Right ventricle myocardium inferior (tissue), 1 donor: ENCODE measurements at regions not wholly inside any gene's neighbourhood (a gene's known extent, or its start where the extent isn't known, plus 50 kb on each side); places are given as distances from the start of the nearest gene placed in this dataset.

Experiments used
- ATAC-seq: fragments of 200-7000 bp; cut with Tn5 transposase; one replicate; pipeline ENCODE4 v1.9.1; 2020; ENCODE audit warnings: mild to moderate bottlenecking, moderate library complexity
- DNase-seq: peaks from one replicate; pipeline ENCODE4 v3.0.0; 2021; ENCODE audit errors: missing footprints
- intact Hi-C: fragments of 100-400 bp; cut with DNase I; formaldehyde crosslinking; loops from one replicate; pipeline ENCODE4 v1.11.0; 2022
- donor health status: DM: no; HTN: yes; CAD: no; lungs with severe emphysema.

DNA sequence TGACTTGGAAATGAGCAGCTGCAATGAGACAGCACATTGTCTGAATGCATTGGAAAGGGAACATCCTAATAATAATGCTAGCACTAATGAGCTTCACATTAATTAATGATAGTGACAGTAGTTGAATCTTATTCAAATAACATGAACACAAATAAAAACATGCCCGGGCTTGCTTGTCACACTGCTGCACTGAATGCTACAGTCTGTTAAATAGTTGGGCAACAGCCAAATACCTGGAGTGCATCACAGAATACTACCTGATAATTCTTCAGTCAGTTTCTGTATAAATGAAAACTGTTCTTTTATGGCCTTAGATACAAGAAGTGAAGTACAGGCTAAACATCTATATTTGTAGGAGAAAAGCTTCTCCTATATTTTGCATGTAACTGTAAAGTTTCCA lies 458.7 kb downstream of the RNF144B start:
- no peak for ATAC-seq
- no peak for DNase-seq
- intact Hi-C loops, result no loop called here

DNA sequence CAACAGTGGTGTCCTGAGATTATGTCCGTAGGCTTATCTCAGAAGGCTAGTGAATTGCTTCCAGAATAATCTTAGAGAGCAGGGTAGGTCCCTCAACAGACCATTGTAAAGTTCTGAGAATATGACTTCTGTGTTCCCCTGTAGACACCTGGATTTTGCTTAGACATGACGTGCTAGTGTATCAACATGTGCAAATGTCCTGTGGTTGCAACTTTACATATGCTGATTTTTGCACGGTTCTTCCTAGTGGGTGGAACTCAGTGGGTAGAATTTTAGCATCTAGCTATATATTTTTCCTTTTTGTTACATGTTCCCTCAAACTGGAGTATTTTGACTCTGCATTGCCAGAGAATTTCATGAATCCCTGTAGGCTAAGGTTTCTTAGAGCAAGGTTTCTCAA lies 459.2 kb downstream of the RNF144B start:
- intact Hi-C loops, result no loop called here
- DNase-seq (no peak), ATAC-seq (no peak)

DNA sequence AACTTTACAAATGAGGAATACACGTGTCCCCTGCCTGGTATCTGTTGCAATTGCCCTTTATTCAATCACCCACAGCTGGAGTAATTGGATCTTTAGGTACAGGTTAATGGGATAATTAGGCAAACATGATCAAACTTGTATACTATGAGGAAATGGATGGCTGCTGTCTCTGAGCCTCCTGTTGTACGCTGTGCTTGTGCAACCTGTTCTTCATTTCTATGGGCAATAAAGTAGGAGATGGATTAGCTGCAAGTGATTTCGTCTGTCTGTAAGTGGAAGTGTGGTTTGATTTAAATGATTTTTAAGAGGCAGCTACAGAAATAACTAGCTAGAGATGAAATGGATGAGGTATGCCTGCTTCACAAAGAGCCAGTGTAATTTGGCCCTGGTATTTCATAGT lies 474.1 kb downstream of the RNF144B start:
- no peak for DNase-seq
- ATAC-seq, result no peak
- intact Hi-C loops, result no loop called here

DNA sequence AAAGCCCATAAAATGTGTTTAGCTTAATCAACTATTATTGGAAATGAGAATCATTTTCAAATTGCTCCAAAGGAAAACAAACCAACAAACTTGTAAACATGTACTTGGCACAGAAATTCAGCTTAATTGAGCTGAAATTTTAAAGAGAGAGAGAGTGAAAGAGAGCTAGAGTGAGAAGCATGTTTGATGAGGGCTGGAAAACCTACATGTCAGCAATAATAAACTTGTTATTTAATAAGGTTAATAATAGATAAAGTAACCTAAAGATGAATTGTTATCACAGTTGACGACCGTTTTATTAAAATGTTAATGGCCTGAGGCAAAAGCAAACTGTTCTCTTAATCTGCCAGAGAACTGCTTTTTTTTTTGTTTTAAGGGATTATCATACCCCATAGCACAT lies 496.1 kb downstream of the RNF144B start:
- no peak for ATAC-seq
- no peak for DNase-seq
- intact Hi-C loops, result no loop called here

DNA sequence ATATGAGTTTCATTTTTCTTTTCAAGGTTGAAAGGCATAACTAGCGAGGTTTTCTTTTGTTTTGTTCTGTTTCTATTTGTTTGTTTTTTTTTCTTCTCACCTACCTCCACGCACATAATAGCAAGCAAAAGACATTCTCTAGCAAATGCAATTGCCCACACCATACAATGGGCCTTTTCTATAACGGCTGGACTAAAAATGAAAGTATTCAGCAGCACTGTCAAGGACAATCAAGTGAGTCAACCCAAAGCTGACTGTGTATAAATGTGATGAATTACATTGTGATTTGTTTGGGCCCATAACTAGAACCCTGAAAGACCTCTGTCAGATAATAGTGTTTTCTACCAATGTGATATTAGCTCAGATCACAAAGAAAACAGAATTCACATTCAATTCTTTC lies 496.7 kb downstream of the RNF144B start:
- ATAC-seq (no peak), DNase-seq (no peak)
- intact Hi-C loops, result no loop called here

DNA sequence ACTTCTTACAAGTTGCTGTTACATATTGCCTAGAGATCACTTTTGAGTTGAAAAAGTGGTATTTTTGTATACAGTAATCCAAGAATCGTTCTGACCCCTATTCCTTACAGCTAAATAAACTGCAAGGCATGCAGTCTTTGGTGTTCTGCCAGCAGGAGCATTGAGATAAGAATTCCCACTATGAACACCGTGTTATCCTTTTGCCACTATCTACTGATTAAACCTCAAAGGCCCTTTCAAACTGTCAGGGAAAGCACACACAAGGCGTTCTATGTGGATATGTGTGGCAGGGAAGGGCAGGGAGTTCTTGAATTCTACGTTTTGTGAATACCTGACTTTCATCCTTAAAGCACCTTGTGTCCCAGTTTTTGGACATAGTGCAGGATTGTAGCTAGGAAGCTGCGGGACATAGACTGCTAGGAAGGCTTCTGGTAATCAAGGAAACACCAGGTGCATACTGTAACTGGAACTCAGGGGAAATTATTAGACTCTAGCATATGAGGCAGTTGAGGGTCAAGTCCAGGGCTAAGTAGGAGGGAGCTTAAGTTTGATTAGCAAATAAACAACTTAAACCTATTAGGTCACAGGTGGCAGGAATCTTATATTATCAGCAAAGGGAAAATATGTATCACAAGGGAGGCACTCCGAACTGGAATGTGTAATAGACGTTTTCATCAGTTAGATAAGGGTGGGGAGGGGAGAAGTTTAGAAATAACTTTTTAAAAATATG lies 506.6 kb downstream of the RNF144B start:
- DNase-seq, result no peak
- ATAC-seq, result peak; percentile 20
- intact Hi-C loops, result loop anchor here (5.0 kb wide), 1 partner anchor 84 kb away; no protein-coding TSS in a partner anchor

DNA sequence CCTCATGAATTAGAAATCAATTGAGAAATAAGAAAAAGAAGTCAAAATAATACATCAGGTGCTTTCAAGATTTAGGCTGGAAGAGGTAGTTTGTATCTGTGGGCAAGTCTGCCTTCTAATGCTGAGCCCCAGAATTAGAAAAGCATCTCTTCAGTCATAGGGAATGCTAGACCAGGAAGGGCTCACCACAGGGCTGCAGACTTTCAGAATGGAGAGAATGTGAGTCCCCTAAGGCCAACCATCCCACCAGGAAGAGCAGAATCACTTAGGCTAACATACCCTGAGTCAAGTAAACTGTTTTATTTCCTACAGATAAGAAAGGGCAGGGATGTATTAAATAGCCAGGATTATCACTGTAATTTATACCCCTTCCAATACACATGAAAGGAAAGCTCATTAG lies 510.2 kb downstream of the RNF144B start:
- ATAC-seq (no peak), DNase-seq (no peak)
- intact Hi-C loops, result no loop called here

DNA sequence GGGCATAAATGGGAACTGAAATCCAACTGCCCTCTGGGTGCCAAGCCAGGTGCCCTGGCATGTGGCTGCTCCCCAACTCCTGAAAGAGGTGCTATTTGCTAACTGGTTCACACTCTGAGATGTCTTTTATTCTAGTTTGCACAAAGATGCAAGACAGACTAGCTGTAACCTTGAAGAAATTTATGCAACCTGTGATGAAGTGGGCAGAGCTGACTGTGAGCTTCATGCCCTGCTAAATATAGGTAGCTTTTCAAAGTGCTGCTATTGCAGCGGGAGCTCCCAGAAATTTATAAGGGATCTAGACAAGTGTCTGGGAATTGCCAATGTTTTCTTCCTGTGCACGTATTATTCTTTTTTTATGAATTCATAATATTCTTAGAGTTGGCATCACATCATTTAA lies 517.5 kb downstream of the RNF144B start:
- intact Hi-C loops, result no loop called here
- DNase-seq (no peak), ATAC-seq (no peak)

DNA sequence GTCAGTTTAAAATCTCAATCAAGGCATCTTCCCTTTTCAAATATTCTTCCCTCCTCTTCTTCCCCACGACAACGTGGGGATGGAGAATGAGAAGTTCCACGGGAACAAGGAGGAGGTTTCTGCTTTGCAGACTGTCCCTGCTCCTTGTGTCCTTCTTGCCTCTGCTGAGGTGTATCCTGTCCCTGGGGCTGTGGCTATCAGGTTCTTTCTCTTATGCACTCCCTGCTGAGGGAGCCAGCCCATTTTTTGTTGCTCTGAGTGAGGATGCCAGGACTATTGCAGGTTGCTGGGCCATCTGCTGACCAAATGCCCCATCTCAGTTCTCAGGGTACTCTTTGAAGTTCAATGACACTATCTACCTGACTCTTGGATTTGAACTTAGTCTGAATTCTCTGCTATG lies 533.6 kb downstream of the RNF144B start:
- no peak for ATAC-seq
- intact Hi-C loops, result no loop called here
- DNase-seq, result no peak

DNA sequence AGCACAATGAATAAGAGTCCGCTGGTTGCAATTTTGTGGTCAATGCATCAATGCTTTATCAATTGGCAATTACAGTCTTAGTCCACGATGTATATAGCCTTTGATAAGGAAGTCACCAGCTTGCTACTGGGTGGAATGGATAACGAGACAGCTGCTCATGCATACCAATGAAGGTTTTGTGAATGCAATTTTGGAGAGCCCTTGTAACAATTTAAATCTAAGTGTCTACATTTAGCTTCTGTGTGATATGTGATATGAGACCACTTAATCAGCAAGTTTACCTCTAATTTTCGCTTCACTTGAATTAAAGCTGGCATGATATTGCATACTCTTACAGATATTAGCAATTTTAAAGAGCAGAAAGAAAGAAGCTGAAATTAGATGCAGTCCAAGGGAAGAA lies 543.9 kb downstream of the RNF144B start:
- intact Hi-C loops, result no loop called here
- no peak for ATAC-seq
- DNase-seq, result no peak

DNA sequence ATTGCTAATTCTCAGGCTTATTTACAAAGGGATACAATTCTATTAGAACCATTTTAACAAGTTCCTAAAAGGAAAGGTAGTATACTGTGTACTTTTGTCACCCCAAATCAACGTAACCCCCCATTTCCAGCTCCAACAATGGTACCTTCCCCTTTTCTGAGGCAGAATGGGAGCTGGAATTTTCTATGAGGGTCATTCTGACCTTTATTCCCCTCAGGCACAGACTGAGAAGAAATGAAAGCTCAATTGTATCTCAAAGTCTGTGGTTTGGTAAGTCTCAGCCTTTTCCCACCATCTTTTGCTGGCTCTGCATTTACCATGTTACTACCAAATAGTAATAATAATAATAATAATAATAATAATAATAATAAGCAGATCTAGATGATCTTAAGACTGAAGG lies 571.0 kb downstream of the RNF144B start:
- no peak for DNase-seq
- no peak for ATAC-seq
- intact Hi-C loops, result no loop called here

DNA sequence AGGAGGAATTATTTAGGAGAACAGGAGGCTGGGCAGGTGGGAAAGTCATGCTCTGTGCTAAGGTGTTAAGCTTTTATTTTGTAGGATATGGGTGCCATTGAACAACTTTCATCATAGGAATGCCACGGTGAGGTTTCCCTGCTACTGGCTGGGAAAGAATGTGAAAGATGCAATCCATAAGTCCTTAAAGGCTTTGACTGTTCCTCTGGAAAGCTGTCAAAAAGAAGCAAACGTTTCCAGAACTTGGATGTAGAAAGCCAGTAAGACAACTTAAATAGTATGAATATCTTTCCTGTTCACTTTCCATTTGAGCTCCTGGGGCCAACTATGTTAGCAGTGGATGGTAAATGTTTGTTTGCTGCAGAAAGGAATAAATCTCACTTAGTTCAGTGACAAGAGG lies 574.4 kb downstream of the RNF144B start:
- ATAC-seq (no peak), DNase-seq (no peak)
- intact Hi-C loops, result no loop called here

DNA sequence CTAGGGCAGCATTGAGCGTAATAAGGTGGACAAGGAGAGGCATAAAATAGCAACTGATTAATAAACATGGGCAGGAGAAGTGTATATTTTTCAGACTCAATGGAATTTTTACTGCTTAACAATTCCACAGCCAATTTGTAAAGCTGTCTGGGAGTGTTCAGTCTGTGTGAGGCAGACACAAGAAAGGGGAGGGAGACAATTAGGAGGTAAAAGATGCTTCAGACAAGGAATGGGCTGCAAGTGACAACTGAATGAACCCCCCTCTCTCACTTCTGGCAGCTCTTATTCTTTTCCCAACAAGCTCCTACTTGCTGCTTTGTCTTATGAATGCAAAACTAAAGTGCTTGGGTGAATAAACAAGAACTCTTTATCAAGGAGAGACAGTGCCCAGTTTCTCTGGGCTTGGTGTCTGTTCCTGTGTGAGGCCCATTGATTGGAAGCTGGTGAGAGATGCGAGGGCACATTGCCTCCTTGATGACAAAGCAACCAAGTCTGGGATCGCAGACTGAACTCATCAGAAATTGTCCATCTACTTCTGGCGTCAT lies 575.3 kb downstream of the RNF144B start:
- intact Hi-C loops, result no loop called here
- DNase-seq (no peak), ATAC-seq (no peak)

DNA sequence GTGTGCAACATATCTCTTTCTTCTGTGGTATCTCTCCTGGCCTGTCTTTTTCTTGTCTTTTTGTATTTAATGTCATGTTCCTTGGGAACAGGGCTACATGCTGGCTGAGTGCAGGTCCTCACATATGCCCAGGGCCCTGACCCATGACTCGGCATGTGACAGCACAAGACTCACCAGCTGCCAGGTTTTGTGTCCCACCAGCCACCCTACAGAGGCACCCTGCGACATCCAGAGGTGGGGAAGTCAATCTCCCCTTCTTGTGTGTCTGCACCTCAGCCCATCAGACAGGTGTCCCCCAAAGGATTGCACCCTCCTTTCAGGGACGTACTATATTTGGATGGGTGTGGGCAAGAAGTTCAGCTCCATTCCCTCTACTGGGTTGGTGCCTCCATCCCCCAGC lies 576.3 kb downstream of the RNF144B start:
- ATAC-seq (no peak), DNase-seq (no peak)
- intact Hi-C loops, result no loop called here

DNA sequence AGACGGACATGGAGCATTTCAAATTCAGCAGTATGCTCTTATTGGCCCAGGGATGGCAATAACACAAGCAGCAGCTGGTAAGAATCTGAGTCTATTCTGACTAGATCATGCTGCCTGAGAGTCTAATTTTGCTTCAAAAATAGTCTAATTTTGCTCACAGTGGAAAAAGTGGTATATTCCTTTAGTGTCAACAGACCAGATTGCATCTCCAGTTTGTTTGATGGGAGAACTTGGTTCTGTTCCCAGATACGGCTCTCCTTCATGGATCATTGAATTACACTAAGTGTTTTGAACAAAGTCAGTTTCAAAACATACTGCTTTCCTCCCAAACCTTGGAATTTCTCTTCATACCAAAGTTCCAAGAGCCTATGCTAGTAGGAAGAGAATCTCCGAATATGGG lies 586.1 kb downstream of the RNF144B start:
- intact Hi-C loops, result no loop called here
- no peak for DNase-seq
- no peak for ATAC-seq

DNA sequence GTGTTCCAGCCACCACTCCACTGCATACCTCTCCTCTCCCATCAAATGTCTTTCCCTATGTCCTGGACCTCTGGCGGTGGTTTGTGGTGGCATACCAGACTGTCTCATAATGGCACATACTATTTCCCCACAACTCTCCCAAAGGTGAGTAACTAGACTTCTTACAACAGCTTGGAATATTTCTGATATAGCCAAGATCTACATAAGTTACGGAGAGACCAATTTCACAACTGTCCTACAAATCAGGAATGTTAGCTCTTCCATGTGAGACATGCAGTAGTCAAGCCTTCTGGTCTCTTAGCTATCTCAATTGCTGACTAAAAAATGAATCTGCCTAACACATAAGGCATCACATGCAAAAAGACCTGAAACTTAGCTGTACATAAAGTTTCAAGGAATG lies 588.9 kb downstream of the RNF144B start:
- ATAC-seq (no peak), DNase-seq (no peak)
- intact Hi-C loops, result loop anchor here (5.0 kb wide), 1 partner anchor 84 kb away; no protein-coding TSS in a partner anchor

DNA sequence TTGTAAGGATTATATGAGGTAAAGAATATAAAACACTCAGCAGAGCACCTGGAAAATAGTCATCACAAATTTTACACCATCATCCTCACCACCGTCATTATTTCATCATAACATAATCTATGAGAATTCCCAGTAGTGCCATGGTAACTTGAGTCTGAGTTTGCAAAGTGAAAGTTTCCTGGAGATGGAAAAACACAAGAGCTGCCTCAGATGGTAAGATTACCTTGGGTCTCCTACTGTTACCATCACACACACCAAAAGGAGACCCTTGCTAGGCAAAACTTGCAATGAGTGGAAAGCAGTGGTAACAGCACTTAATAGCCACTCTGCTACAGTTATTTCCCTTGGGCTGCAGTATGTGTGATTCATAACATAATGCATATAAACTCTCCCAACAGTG lies 589.8 kb downstream of the RNF144B start:
- intact Hi-C loops, result loop anchor here (5.0 kb wide), 1 partner anchor 85 kb away; no protein-coding TSS in a partner anchor
- DNase-seq, result no peak
- ATAC-seq, result no peak

DNA sequence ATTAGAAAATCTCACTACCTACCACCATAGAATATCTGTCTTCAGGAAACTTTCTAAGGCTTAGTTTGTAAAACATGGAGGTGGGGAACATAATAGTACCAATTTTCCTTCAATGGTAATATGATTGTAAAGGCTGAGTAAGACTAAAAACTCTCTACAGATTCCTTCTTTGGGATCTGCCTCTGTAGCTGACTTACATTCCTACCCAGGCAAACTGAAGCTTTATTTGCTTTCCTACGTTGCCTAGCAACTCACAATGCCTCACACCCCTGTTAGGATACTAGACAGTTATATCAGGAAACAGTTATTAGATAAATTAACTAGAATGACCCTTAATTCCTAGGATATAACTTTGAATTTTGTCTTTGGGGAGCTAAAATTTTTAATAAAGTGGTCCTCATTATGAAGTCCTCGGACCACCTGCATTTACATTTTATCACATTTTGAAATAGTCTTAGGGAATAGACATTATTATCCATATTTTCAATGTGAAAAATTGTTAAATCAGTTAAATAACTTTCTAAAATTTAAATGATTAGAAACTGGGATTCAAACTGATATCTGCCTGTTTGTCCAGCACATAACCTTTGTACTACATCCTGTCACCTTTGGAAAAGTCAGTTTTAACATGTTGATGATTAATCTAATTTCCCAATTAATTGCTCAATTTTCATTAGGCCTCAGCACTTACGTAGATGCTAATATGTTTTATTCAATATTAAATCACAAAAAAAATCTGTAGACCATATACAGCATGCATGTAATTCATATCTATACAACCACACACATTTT lies 591.4 kb downstream of the RNF144B start:
- intact Hi-C loops, result loop anchor here (5.0 kb wide), 1 partner anchor 86 kb away; no protein-coding TSS in a partner anchor
- ATAC-seq, result peak; percentile 93
- no peak for DNase-seq

DNA sequence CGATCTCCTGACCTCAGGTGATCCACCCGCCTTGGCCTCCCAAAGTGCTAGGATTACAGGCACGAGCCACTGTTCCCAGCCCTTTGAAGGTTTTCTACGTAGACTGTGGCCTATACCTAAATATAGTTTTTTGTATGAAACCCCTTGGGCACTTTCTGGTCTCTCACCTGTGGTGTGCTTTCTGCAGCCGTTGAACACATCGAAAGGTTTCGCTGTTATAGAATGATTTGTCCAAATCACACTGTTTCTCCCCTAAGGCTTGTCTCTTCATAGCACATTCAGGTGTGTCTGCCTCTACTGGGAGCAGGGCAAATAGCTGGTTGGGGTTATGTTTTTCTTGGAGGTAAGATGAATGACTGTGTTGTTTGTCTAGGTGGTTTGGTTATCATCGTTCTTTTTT lies 597.9 kb downstream of the RNF144B start:
- intact Hi-C loops, result no loop called here
- no peak for ATAC-seq

DNA sequence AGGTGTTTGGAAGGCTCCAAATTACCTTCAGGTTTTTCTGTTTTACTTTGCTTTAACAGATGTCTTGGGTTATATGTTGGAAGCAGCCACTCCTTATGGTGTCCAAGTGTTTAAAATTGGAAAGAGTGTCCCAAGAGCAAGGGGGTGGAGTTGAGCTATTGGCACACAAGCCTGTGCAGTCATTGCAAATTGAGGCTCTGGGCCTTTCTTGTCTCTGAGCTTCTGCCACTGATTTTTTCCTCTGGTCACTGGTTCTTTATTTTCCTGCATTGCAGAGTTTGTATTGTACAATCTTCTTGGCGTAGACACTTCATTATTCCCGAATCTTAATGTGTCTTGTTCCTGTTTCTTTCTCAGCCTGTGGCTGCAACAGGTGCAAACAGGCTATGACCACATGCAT lies 598.8 kb downstream of the RNF144B start:
- no peak for ATAC-seq
- DNase-seq, result no peak
- intact Hi-C loops, result no loop called here

More for the DNA sequence above, 597.9 kb downstream of the RNF144B start:
- DNase-seq, result no peak
